H1 (cell line): ENCODE measurements at regions not wholly inside any gene's neighbourhood (a gene's known extent, or its start where the extent isn't known, plus 50 kb on each side); places are given as distances from the start of the nearest gene placed in this dataset.

Experiments
- CTCF ChIA-PET: fragments of 300-600 bp; sonication (Branson Sonifier 250); formaldehyde crosslinking; loops from one replicate; lab custom pipeline; 2021; ENCODE audit not compliant: partially characterized antibody; lab: Charles Lee
- POLR2A ChIA-PET: fragments of 300-600 bp; sonication (Branson Sonifier 250); formaldehyde crosslinking; loops from one replicate; lab custom pipeline; 2021; ENCODE audit warnings: inconsistent platforms; ENCODE audit not compliant: partially characterized antibody; lab: Charles Lee
- DNase-seq, 2 experiments: peaks; one replicate each; pipeline versions ENCODE4 v3.0.0 to v3.0.0-alpha.2; 2010 to 2022; ENCODE audit warnings: low spot score in 2 of 2, low read depth in 1 of 2, mixed read lengths in 1 of 2
- FAIRE-seq: peaks from 2 replicates; lab custom pipeline; 2011; peaks lifted over from hg19 to GRCh38; lab: Jason Lieb, UNC
- H2AFZ ChIP-seq: 2 replicates; pipeline ENCODE4 v1.8.1; 2012; ENCODE audit warnings: low read length, inconsistent platforms
- H2AK5ac ChIP-seq: 2 replicates; pipeline ENCODE4 v1.6.1; 2013; ENCODE audit warnings: low read depth, low read length
- H2BK120ac ChIP-seq: replicated peaks from 2 replicates; pipeline ENCODE3; 2013; ENCODE audit warnings: low read depth, low read length, inconsistent platforms
- H2BK12ac ChIP-seq: 2 replicates; pipeline ENCODE4 v1.6.1; 2013; ENCODE audit warnings: low read depth, low read length
- H2BK15ac ChIP-seq: 2 replicates; pipeline ENCODE4 v1.6.1; 2013; ENCODE audit warnings: low read length
- H2BK20ac ChIP-seq: 2 replicates; pipeline ENCODE4 v1.6.1; 2013; ENCODE audit warnings: low read length
- H2BK5ac ChIP-seq: 2 replicates; pipeline ENCODE4 v1.6.1; 2013; ENCODE audit warnings: low read depth, low read length
- H3K14ac ChIP-seq: 2 replicates; pipeline ENCODE4 v1.6.1; 2013; ENCODE audit warnings: inconsistent platforms; ENCODE audit not compliant: insufficient read length
- H3K18ac ChIP-seq: 2 replicates; pipeline ENCODE4 v1.6.1; 2013; ENCODE audit warnings: low read length; ENCODE audit errors: extremely low read depth
- H3K23ac ChIP-seq: 2 replicates; pipeline ENCODE4 v1.6.1; 2013; ENCODE audit warnings: inconsistent platforms; ENCODE audit not compliant: insufficient read length
- H3K23me2 ChIP-seq: 2 replicates; pipeline ENCODE4 v1.6.1; 2013; ENCODE audit warnings: low read depth, low read length
- H3K27ac ChIP-seq: 2 replicates; pipeline ENCODE4 v1.6.1; 2011; ENCODE audit warnings: low read depth, low read length, inconsistent platforms
- H3K27me3 ChIP-seq, 4 experiments: replicated peaks in 1 of 4; 1 replicate in 1 of 4; 2 replicates in 3 of 4; pipeline versions ENCODE4 v1.6.1 to v1.8.1; 2011 to 2013; ENCODE audit warnings: low read length in 3 of 4, mild to moderate bottlenecking in 3 of 4, inconsistent platforms in 2 of 4, mixed read lengths in 2 of 4, moderate library complexity in 1 of 4; ENCODE audit not compliant: control insufficient read depth in 3 of 4, insufficient read depth in 3 of 4; ENCODE audit errors: extremely low read depth in 1 of 4
- H3K36me3 ChIP-seq, 4 experiments: 2 replicates each; pipeline versions ENCODE4 v1.6.1 to v1.8.1; 2011 to 2013; ENCODE audit warnings: mild to moderate bottlenecking in 4 of 4, low read length in 3 of 4, moderate library complexity in 2 of 4, control low read depth in 1 of 4, inconsistent platforms in 1 of 4; ENCODE audit not compliant: insufficient read depth in 4 of 4, control insufficient read depth in 2 of 4
- H3K4ac ChIP-seq: replicated peaks from 2 replicates; pipeline ENCODE3; 2013; ENCODE audit warnings: low read length, low read depth, mixed read lengths, inconsistent platforms; ENCODE audit not compliant: insufficient read length
- H3K4me1 ChIP-seq, 4 experiments: replicated peaks in 1 of 4; 1 replicate in 1 of 4; 2 replicates in 3 of 4; pipeline versions ENCODE4 v1.6.1 to v1.8.1; 2011 to 2013; ENCODE audit warnings: low read length in 3 of 4, inconsistent platforms in 2 of 4, mixed read lengths in 1 of 4; ENCODE audit not compliant: insufficient read depth in 4 of 4, control insufficient read depth in 3 of 4
- H3K4me2 ChIP-seq, 2 experiments: 2 replicates each; pipeline versions ENCODE4 v1.6.1 to v1.8.1; 2011 to 2013; ENCODE audit warnings: low read depth in 2 of 2, low read length in 2 of 2, control low read depth in 1 of 2, inconsistent platforms in 1 of 2, mild to moderate bottlenecking in 1 of 2; ENCODE audit not compliant: insufficient read depth in 1 of 2
- H3K4me3 ChIP-seq, 4 experiments: fragments of 200-600, 300-600 bp in 1 of 4; sonication (generic), shearing (Covaris generic), sonication (Bioruptor Twin) in 1 of 4; 2 replicates each; pipeline versions ENCODE4 v1.5.1 to v1.8.1; 2011 to 2016; ENCODE audit warnings: low read length in 4 of 4, low read depth in 3 of 4, control low read depth in 2 of 4, inconsistent platforms in 2 of 4, mild to moderate bottlenecking in 2 of 4, mixed read lengths in 1 of 4, moderate library complexity in 1 of 4; ENCODE audit not compliant: insufficient read depth in 2 of 4; ENCODE audit errors: extremely low read depth in 1 of 4
- H3K56ac ChIP-seq: replicated peaks from 2 replicates; pipeline ENCODE3; 2013; ENCODE audit warnings: low read depth, mild to moderate bottlenecking, mixed read lengths, low read length, inconsistent platforms; ENCODE audit not compliant: insufficient read length
- H3K79me1 ChIP-seq: 2 replicates; pipeline ENCODE4 v1.6.1; 2013; ENCODE audit warnings: low read depth, low read length, control low read depth
- H3K79me2 ChIP-seq, 2 experiments: 2 replicates each; pipeline versions ENCODE4 v1.6.1 to v1.8.1; 2012 to 2013; ENCODE audit warnings: low read length in 2 of 2, mild to moderate bottlenecking in 2 of 2, inconsistent platforms in 1 of 2; ENCODE audit not compliant: insufficient read depth in 2 of 2, control insufficient read depth in 1 of 2
- H3K9ac ChIP-seq, 4 experiments: replicated peaks in 1 of 4; 1 replicate in 1 of 4; 2 replicates in 3 of 4; pipeline versions ENCODE4 v1.6.1 to v1.8.1; 2011 to 2013; ENCODE audit warnings: low read depth in 3 of 4, low read length in 3 of 4, control low read depth in 2 of 4, mild to moderate bottlenecking in 2 of 4, moderate library complexity in 2 of 4, inconsistent platforms in 1 of 4; ENCODE audit errors: extremely low read depth in 1 of 4
- H3K9me3 ChIP-seq, 2 experiments: 2 replicates each; pipeline versions ENCODE4 v1.6.1 to v1.8.1; 2012 to 2013; ENCODE audit warnings: mild to moderate bottlenecking in 2 of 2, moderate library complexity in 2 of 2, control low read depth in 1 of 2, inconsistent platforms in 1 of 2, low read depth in 1 of 2, low read length in 1 of 2, mixed read lengths in 1 of 2; ENCODE audit not compliant: insufficient read depth in 2 of 2
- H4K20me1 ChIP-seq, 2 experiments: replicated peaks in 1 of 2; 2 replicates each; pipeline versions ENCODE3 to v1.8.1; 2011 to 2013; ENCODE audit warnings: inconsistent platforms in 2 of 2, low read length in 2 of 2, mild to moderate bottlenecking in 1 of 2; ENCODE audit not compliant: insufficient read depth in 2 of 2, control insufficient read depth in 1 of 2
- H4K5ac ChIP-seq: 2 replicates; pipeline ENCODE4 v1.6.1; 2013; ENCODE audit warnings: low read length, low read depth, mixed read lengths, inconsistent platforms; ENCODE audit not compliant: insufficient read length
- H4K8ac ChIP-seq: 2 replicates; pipeline ENCODE4 v1.8.0; 2013; ENCODE audit warnings: mild to moderate bottlenecking, moderate library complexity, low read length, inconsistent platforms; ENCODE audit not compliant: insufficient read depth; ENCODE audit errors: extremely low read depth
- H4K91ac ChIP-seq: replicated peaks from 2 replicates; pipeline ENCODE3; 2013; ENCODE audit warnings: low read length, mixed read lengths, inconsistent platforms; ENCODE audit not compliant: insufficient read length
- CBX5 ChIP-seq: fragments of 300-800, 300-1000 bp; sonication (generic); IDR thresholded peaks from 2 replicates; pipeline ENCODE4 v1.7.1; 2016; ENCODE audit warnings: antibody characterized with exemption, low read length, low read depth
- CBX8 ChIP-seq: fragments of 300-800, 300-1000 bp; sonication (generic); IDR thresholded peaks from 2 replicates; pipeline ENCODE4 v1.7.1; 2016; ENCODE audit warnings: low read depth, low read length, borderline replicate concordance
- CTBP2 ChIP-seq: IDR thresholded peaks from 2 replicates; pipeline ENCODE4 v1.7.0; 2011; ENCODE audit warnings: borderline replicate concordance, mild to moderate bottlenecking, moderate library complexity, mixed read lengths, low read length; ENCODE audit not compliant: insufficient read depth, insufficient read length
- EGR1 ChIP-seq: IDR thresholded peaks from 2 replicates; pipeline ENCODE4 v1.6.1; 2011; ENCODE audit warnings: low read depth, low read length, borderline replicate concordance
- EZH2 ChIP-seq: fragments of 200-600 bp; sonication (generic); IDR thresholded peaks from 2 replicates; pipeline ENCODE4 v1.7.1; 2012; ENCODE audit warnings: low read depth, mild to moderate bottlenecking, moderate library complexity, low read length, inconsistent platforms; ENCODE audit not compliant: severe bottlenecking
- FOSL1 ChIP-seq: IDR thresholded peaks from 2 replicates; pipeline ENCODE4 v1.6.1; 2011; ENCODE audit warnings: mild to moderate bottlenecking, low read depth, low read length, moderate library complexity; ENCODE audit not compliant: insufficient read depth
- KDM4A ChIP-seq: IDR thresholded peaks from one replicate; pipeline ENCODE4 v1.7.1; 2012; ENCODE audit warnings: low read depth, mild to moderate bottlenecking, moderate library complexity, low read length, inconsistent platforms; ENCODE audit not compliant: severe bottlenecking
- RXRA ChIP-seq: IDR thresholded peaks from 2 replicates; pipeline ENCODE4 v1.6.1; 2011; ENCODE audit warnings: low read depth, mild to moderate bottlenecking, low read length, moderate library complexity; ENCODE audit not compliant: insufficient read depth
- TAF7 ChIP-seq: optimal IDR thresholded peaks from 2 replicates; pipeline ENCODE3; 2011; ENCODE audit warnings: low read depth, mild to moderate bottlenecking, inconsistent platforms, low read length, moderate library complexity, borderline replicate concordance
- WGBS, 2 experiments: shearing (Covaris generic) in 1 of 2; methylation state at CpG; one replicate each; pipeline versions ENCODE4 v1.1.6 to v1.1.7; 2013 to 2015; ENCODE audit warnings: low lambda C conversion rate in 2 of 2, mixed read lengths in 2 of 2, inconsistent platforms in 1 of 2, low coverage in 1 of 2, missing lambda C conversion rate in 1 of 2; ENCODE audit not compliant: insufficient replicate concordance in 2 of 2, insufficient coverage in 1 of 2, insufficient read length in 1 of 2; ENCODE audit errors: extremely low coverage in 1 of 2, missing lambda C conversion rate in 1 of 2; 5-methylcytosine and 5-hydroxymethylcytosine counted together
- TF ChIP-seq, protein P1 (sequence below), 3 experiments: IDR thresholded peaks; 1 replicate in 2 of 3; 2 replicates in 1 of 3; pipeline versions ENCODE4 v1.5.1 to v1.6.1; 2011; ENCODE audit warnings: low read length in 3 of 3, mild to moderate bottlenecking in 3 of 3, inconsistent platforms in 2 of 3, low read depth in 1 of 3, moderate library complexity in 1 of 3; ENCODE audit not compliant: insufficient read depth in 1 of 3; ENCODE audit errors: control extremely low read depth in 1 of 3

DNA sequence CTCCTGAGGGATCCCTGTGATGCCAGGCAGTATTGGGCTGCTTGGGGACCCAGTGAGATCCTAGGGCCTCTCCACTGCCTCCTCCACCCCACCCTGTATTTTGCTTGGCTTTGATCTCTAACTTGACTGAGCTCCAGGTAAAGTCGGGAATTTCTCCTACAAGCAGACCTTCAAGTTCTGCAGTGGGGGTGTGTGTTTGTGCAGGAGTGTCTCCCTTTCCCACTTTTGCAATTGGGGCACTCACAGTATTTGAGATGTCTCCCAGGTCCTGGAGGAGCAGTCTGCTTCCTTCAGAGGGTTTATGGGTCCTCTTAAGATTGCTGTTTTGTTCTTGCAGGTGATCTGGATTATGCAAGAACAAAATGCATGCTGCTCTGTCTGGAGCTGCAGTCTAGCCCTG lies 68.9 kb downstream of the ALG10B start:
- H3K4me2 ChIP-seq, result 0 out of 4 replicates have a peak overlapping the region, but pooled peaks of 1 of the 2 experiments have one; percentile 29
- no peak overlapping the region for H4K5ac ChIP-seq
- no peak overlapping the region for H3K23ac ChIP-seq
- FAIRE-seq (no peak), DNase-seq (no peak)
- no peak overlapping the region for H3K9ac ChIP-seq
- no peak overlapping the region for H3K4ac ChIP-seq
- H4K8ac ChIP-seq, result no peak overlapping the region
- peaks cover 0 to 4% (median 0%) of the 10 kb centered on the region in 4 experiments; a peak in 1 of 7 replicates for H3K4me1 ChIP-seq
- CTCF ChIA-PET, result interaction anchor here (1.0 to 1.9 kb wide), 4 partner anchors 9 to 261 kb away, joined by 3 to 7 read pairs (median 4); no protein-coding TSS in a partner anchor
- H3K23me2 ChIP-seq, result no peaks in the 10 kb centered on the region
- peak overlapping the region; percentile 83; the same call in 1 of the 2 replicates for H2AFZ ChIP-seq
- H4K20me1 ChIP-seq, result no peaks in the 10 kb centered on the region
- no peak overlapping the region for H4K91ac ChIP-seq
- no peaks in the 10 kb centered on the region for H3K36me3 ChIP-seq
- no peaks in the 10 kb centered on the region for H3K27me3 ChIP-seq
- no peak overlapping the region for H2BK120ac ChIP-seq
- H2AK5ac ChIP-seq, result no peak overlapping the region
- H2BK5ac ChIP-seq, result no peak overlapping the region
- H3K9me3 ChIP-seq, result no peaks in the 10 kb centered on the region
- 82% methylated on average over 1 of the region's 1 CpG; no CpG with 5 or more reads in 1 of the 2 experiments for WGBS, 2 experiments
- H3K79me2 ChIP-seq, result no peaks in the 10 kb centered on the region
- no peak overlapping the region for H3K18ac ChIP-seq
- H3K79me1 ChIP-seq, result no peaks in the 10 kb centered on the region
- no peak overlapping the region for H3K14ac ChIP-seq
- 0 out of 2 replicates have a peak overlapping the region, but pooled peaks have one; percentile 12 for H2BK12ac ChIP-seq
- no peak overlapping the region for H3K4me3 ChIP-seq
- no peak overlapping the region for H2BK15ac ChIP-seq
- H2BK20ac ChIP-seq, result no peak overlapping the region
- POLR2A ChIA-PET, result no interaction called here
- 0 out of 2 replicates have a peak overlapping the region, but pooled peaks have one; percentile 40 for H3K27ac ChIP-seq
- H3K56ac ChIP-seq, result no peak overlapping the region
- TF ChIP-seq CTBP2 (no peak), EZH2 (no peak), EGR1 (no peak), TAF7 (no peak), KDM4A (no peak), CBX5 (no peak), CBX8 (no peak), FOSL1 (no peak), RXRA (no peak)
- TF ChIP-seq, protein P1, sequence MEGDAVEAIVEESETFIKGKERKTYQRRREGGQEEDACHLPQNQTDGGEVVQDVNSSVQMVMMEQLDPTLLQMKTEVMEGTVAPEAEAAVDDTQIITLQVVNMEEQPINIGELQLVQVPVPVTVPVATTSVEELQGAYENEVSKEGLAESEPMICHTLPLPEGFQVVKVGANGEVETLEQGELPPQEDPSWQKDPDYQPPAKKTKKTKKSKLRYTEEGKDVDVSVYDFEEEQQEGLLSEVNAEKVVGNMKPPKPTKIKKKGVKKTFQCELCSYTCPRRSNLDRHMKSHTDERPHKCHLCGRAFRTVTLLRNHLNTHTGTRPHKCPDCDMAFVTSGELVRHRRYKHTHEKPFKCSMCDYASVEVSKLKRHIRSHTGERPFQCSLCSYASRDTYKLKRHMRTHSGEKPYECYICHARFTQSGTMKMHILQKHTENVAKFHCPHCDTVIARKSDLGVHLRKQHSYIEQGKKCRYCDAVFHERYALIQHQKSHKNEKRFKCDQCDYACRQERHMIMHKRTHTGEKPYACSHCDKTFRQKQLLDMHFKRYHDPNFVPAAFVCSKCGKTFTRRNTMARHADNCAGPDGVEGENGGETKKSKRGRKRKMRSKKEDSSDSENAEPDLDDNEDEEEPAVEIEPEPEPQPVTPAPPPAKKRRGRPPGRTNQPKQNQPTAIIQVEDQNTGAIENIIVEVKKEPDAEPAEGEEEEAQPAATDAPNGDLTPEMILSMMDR (IDR thresholded peaks at IDR 0.05; ENCODE audit: control extremely low read depth in 1 of 3, insufficient read depth in 1 of 3, low read depth in 1 of 3, low read length in 3 of 3), result no peak
